Activated B cell treated with CpG ODN at 0.5 μM for 24 hours (primary cell): ENCODE measurements at regions not wholly inside any gene's neighbourhood (a gene's known extent, or its start where the extent isn't known, plus 50 kb on each side); places are given as distances from the start of the nearest gene placed in this dataset.

Experiments
- ATAC-seq: fragments of 200-7000 bp; cut with Tn5 transposase; one replicate; pipeline ENCODE4 v1.10.0; 2021; ENCODE audit warnings: low read depth, mild to moderate bottlenecking, moderate library complexity
- CTCF ChIA-PET: fragments of 350-600 bp; sonication (Branson Sonifier 250); formaldehyde crosslinking; loops from one replicate; lab custom pipeline; 2021; ENCODE audit warnings: antibody characterized with exemption; lab: Charles Lee
- POLR2A ChIA-PET: fragments of 350-600 bp; sonication (Branson Sonifier 250); formaldehyde crosslinking; loops from one replicate; lab custom pipeline; 2021; ENCODE audit warnings: antibody characterized with exemption; lab: Charles Lee
- DNase-seq: peaks from one replicate; pipeline ENCODE4 v3.0.0; 2022
- H3K27ac Mint-ChIP-seq: one replicate; pipeline ENCODE4 v1.8.0; 2020; ENCODE audit warnings: mixed read lengths
- H3K27me3 Mint-ChIP-seq: one replicate; pipeline ENCODE4 v1.8.0; 2021; ENCODE audit warnings: mixed read lengths
- H3K36me3 Mint-ChIP-seq: one replicate; pipeline ENCODE4 v1.8.0; 2021; ENCODE audit warnings: low read depth, mixed read lengths
- H3K4me1 Mint-ChIP-seq: one replicate; pipeline ENCODE4 v1.8.0; 2021; ENCODE audit warnings: mixed read lengths
- H3K4me3 Mint-ChIP-seq: one replicate; pipeline ENCODE4 v1.8.0; 2020; ENCODE audit warnings: mild to moderate bottlenecking, mixed read lengths
- H3K9me3 Mint-ChIP-seq: one replicate; pipeline ENCODE4 v1.8.0; 2020; ENCODE audit warnings: mixed read lengths
- intact Hi-C: fragments of 100-400 bp; cut with micrococcal nuclease; formaldehyde crosslinking; loops from one replicate; pipeline ENCODE4 v1.15.1; 2024
- TF ChIP-seq, protein P1 (sequence below): fragments of 200-600 bp; IDR thresholded peaks from one replicate; pipeline ENCODE4 v1.8.0; 2022; ENCODE audit warnings: antibody characterized with exemption, mild to moderate bottlenecking

- TF ChIP-seq, protein P1, sequence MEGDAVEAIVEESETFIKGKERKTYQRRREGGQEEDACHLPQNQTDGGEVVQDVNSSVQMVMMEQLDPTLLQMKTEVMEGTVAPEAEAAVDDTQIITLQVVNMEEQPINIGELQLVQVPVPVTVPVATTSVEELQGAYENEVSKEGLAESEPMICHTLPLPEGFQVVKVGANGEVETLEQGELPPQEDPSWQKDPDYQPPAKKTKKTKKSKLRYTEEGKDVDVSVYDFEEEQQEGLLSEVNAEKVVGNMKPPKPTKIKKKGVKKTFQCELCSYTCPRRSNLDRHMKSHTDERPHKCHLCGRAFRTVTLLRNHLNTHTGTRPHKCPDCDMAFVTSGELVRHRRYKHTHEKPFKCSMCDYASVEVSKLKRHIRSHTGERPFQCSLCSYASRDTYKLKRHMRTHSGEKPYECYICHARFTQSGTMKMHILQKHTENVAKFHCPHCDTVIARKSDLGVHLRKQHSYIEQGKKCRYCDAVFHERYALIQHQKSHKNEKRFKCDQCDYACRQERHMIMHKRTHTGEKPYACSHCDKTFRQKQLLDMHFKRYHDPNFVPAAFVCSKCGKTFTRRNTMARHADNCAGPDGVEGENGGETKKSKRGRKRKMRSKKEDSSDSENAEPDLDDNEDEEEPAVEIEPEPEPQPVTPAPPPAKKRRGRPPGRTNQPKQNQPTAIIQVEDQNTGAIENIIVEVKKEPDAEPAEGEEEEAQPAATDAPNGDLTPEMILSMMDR = no peak
- ATAC-seq (no peak), DNase-seq (no peak)
- Mint-ChIP-seq H3K4me3 (no peak overlapping the region), H3K9me3 (peaks cover 3% of the 10 kb centered on the region), H3K4me1 (no peaks in the 10 kb centered on the region), H3K27ac (no peak overlapping the region), H3K27me3 (no peaks in the 10 kb centered on the region), H3K36me3 (no peaks in the 10 kb centered on the region)
- CTCF ChIA-PET = no interaction called here
- POLR2A ChIA-PET = no interaction called here
- intact Hi-C loops = no loop called here
These were observed 1793.8 kb upstream of the WWC1 start for GRCh38 chr5:166497496-166498104.

DNA sequence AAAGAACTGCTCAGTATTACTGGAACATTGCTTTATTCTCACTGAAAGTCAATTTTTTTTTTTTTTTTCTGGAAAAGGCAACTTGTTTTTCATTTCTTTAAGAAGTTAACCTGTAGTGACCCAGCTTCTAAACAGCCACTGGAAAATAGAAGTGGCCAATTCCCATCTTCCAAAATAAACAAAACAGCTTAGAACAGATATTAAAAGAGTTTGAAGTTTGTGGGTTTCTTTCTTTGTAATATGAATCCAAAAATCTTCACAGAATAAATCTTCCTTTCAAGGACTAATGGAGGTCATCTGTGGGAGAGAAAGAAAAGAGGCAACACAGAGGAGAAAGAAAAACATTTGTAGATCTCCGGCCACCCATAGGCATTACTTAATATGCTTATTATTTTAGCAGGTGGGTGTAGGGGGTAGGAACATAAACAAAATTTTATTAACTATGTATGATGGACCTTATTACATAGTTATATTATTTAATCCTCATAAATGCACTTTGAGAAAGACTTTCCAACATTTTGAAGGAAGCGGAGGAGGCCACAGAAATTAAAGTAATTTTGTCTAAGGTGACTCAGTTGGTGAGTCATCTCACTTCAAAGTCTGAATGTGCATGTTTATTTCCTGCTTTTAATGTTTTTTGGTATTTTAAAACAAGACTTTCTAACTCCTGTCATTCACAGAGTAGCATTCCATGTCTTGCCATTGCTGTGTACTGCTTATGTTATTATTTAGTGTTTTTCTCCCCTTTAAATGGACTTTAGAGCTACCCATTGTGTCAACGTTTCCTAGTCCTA is 1791.8 kb upstream of the WWC1 start:
- CTCF ChIA-PET = no interaction called here
- H3K27me3 Mint-ChIP-seq = no peaks in the 10 kb centered on the region
- no peaks in the 10 kb centered on the region for H3K36me3 Mint-ChIP-seq
- intact Hi-C loops = no loop called here
- H3K4me1 Mint-ChIP-seq = no peaks in the 10 kb centered on the region
- DNase-seq (no peak), ATAC-seq (no peak)
- POLR2A ChIA-PET = no interaction called here
- H3K9me3 Mint-ChIP-seq = peaks cover 3% of the 10 kb centered on the region
- H3K4me3 Mint-ChIP-seq = no peak overlapping the region
- TF ChIP-seq, protein P1 = no peak
- no peak overlapping the region for H3K27ac Mint-ChIP-seq

DNA sequence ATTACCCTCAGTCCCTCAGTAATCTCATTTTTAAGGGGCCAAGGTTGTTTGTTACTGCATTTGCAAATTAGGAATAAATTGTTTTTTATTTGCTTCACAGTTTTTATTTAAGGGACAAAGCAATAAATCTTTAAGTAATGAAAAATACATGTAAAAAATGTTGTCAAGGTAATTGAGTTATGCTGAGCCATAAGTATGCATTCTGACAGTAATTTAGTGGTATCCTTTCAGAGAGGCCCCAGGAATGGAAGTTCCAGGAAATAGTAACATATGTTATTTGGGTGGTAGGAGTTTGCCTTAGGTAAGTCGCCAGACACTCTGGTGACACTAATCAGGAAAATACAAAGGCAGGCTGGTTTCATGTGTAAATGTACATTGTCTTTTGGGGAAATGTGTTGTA is 1787.9 kb upstream of the WWC1 start:
- Mint-ChIP-seq H3K27me3 (no peaks in the 10 kb centered on the region), H3K4me3 (no peak overlapping the region), H3K36me3 (no peaks in the 10 kb centered on the region), H3K4me1 (no peaks in the 10 kb centered on the region), H3K27ac (no peak overlapping the region), H3K9me3 (peaks cover 3% of the 10 kb centered on the region)
- DNase-seq (no peak), ATAC-seq (no peak)
- POLR2A ChIA-PET = no interaction called here
- CTCF ChIA-PET = no interaction called here
- intact Hi-C loops = no loop called here
- TF ChIP-seq, protein P1 = no peak

DNA sequence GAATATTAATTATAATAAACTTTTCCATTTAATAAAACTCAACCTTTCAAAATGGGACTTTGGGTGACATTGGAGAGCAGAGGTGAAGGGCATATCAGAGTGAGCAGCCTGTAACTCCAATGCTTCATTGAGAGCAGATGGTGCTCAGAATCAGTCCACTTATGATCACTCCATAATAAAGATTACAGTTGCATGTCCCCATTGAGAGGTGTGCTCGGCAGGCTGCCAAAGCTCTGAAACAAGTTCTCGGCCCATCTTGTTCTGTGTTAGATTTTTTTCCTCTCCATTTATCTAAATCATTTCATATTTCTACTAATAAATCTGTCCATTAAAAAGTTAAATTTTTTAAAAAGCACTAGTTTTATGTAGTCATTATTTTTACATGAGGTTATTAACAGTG is 1786.4 kb upstream of the WWC1 start:
- Mint-ChIP-seq H3K27ac (no peak overlapping the region), H3K36me3 (no peaks in the 10 kb centered on the region), H3K27me3 (no peaks in the 10 kb centered on the region), H3K4me1 (no peaks in the 10 kb centered on the region), H3K4me3 (no peak overlapping the region), H3K9me3 (peaks cover 3% of the 10 kb centered on the region)
- ATAC-seq (no peak), DNase-seq (no peak)
- POLR2A ChIA-PET = no interaction called here
- intact Hi-C loops = no loop called here
- TF ChIP-seq, protein P1 = no peak
- CTCF ChIA-PET = no interaction called here

DNA sequence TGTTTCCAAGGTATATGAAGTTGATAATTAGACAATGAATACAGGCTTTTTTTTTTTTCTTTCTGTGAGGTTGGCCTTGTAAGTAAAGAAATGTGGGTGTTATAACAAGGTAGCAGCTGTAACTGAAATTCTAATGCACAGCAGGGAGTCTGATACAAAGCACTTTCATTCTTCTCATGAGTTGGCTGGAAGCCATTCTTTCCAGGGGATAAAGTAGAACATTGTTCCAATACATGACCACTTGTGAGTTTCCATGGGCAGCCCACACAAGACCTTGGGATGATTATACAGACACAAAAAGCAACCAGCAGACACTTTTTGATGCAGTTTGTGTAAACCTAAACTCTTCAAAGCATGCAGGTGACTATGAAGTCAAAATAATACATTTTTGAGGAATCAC is 1785.9 kb upstream of the WWC1 start:
- intact Hi-C loops = no loop called here
- ATAC-seq (no peak), DNase-seq (no peak)
- no peak overlapping the region for H3K27ac Mint-ChIP-seq
- TF ChIP-seq, protein P1 = no peak
- ChIA-PET CTCF (no interaction called here), POLR2A (no interaction called here)
- no peak overlapping the region for H3K4me3 Mint-ChIP-seq
- no peaks in the 10 kb centered on the region for H3K4me1 Mint-ChIP-seq
- no peaks in the 10 kb centered on the region for H3K27me3 Mint-ChIP-seq
- H3K36me3 Mint-ChIP-seq = no peaks in the 10 kb centered on the region
- peaks cover 3% of the 10 kb centered on the region for H3K9me3 Mint-ChIP-seq
